ENCODE measurements at regions not wholly inside any gene's neighbourhood (a gene's known extent, or its start where the extent isn't known, plus 50 kb on each side); places are given as distances from the start of the nearest gene placed in this dataset.
"Not testable (repeated sequence)": the region's sequence is repeated elsewhere in the genome, so short reads cannot be mapped to it uniquely, and the experiment has no call there.

DNA sequence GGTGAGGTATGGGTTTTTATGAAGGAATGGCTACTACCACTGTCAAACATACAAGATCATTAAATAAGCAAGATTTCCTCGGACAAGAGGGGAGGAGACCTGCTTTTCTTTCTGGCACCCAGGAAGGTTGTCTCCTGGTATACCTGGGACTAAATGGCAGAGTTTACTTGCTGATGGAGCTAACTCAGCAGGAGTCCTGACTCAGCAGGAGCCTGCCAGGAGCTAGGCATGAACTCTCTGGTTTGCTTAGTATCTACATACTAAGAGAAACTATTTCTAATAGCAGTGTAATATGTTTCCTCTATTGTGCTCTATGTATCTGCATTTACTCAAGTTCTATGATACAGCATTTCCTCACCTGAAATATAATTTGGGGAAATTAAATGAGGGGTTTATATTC lies 404.2 kb downstream of the RSL24D1 start:
- no peaks in the 10 kb centered on the region for H3K9me3 ChIP-seq (ENCODE audit: control insufficient read depth, insufficient read depth, low read depth, low read length)
- no peak for TF ChIP-seq CTCF (conservative IDR thresholded peaks at IDR 0.05 in 1 of 2, IDR thresholded peaks at IDR 0.05 in 1 of 2; ENCODE audit: low read depth in 1 of 2, low read length in 2 of 2)
- no peak for TF ChIP-seq EZH2 (IDR thresholded peaks at IDR 0.05; ENCODE audit: low read length, missing control alignments)
- H3K27me3 ChIP-seq (ENCODE audit: control insufficient read depth, insufficient read depth, low read length), result no peaks in the 10 kb centered on the region
- no peaks in the 10 kb centered on the region for H3K36me3 ChIP-seq (ENCODE audit: control insufficient read depth, insufficient read depth, low read length)
- H3K4me3 ChIP-seq (replicated peaks in 1 of 4; ENCODE audit: control extremely low read depth in 1 of 4, insufficient read depth in 1 of 4, low read depth in 3 of 4, low read length in 4 of 4), result no peak overlapping the region
- no peak for DNase-seq (ENCODE audit: low read depth in 2 of 2)
- H3K4me1 ChIP-seq (ENCODE audit: control insufficient read depth, extremely low read depth, insufficient read depth, low read length), result no peaks in the 10 kb centered on the region
- no peaks in the 10 kb centered on the region for H3K79me2 ChIP-seq (ENCODE audit: control insufficient read depth, insufficient read depth, low read length)
- no peaks in the 10 kb centered on the region for H4K20me1 ChIP-seq (ENCODE audit: control insufficient read depth, extremely low read depth, insufficient read depth, low read length)
- no peak overlapping the region for H2AFZ ChIP-seq (ENCODE audit: low read length)
- H3K4me2 ChIP-seq (ENCODE audit: extremely low read depth, insufficient read depth, low read length), result no peak overlapping the region
- H3K27ac ChIP-seq (ENCODE audit: insufficient read depth, low read length), result no peak overlapping the region
- H3K9ac ChIP-seq (ENCODE audit: insufficient read depth, low read length), result no peak overlapping the region

- no peak for TF ChIP-seq CTCF (conservative IDR thresholded peaks at IDR 0.05 in 1 of 2, IDR thresholded peaks at IDR 0.05 in 1 of 2; ENCODE audit: low read depth in 1 of 2, low read length in 2 of 2)
- no peak for TF ChIP-seq EZH2 (IDR thresholded peaks at IDR 0.05; ENCODE audit: low read length, missing control alignments)
- H3K27me3 ChIP-seq (ENCODE audit: control insufficient read depth, insufficient read depth, low read length), result no peaks in the 10 kb centered on the region
These were observed 406.0 kb downstream of the RSL24D1 start for GRCh38 chr15:54790693-54791092.

DNA sequence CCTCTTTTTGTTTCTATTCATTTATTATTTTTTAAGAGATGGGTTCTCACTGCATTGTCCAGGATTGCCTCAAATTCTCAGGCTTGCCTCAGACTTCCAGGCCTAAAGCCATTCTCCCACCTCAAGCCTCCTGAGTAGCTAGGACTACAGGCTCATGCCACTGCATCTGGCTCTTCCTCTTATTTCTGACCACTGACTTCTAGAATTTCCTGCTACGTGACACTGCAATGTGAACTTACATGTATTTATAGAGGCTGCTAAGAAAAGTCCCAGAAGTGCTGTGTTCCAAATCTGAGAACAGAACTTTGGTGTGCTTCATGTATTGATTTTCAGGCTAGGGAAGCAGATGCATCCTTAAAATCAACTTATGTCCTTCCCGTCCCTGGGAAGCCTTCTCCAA lies 407.4 kb downstream of the RSL24D1 start:
- H3K27me3 ChIP-seq (ENCODE audit: control insufficient read depth, insufficient read depth, low read length), result no peaks in the 10 kb centered on the region
- no peak overlapping the region for H2AFZ ChIP-seq (ENCODE audit: low read length)
- TF ChIP-seq CTCF (conservative IDR thresholded peaks at IDR 0.05 in 1 of 2, IDR thresholded peaks at IDR 0.05 in 1 of 2; ENCODE audit: low read depth in 1 of 2, low read length in 2 of 2) (no peak), EZH2 (IDR thresholded peaks at IDR 0.05; ENCODE audit: low read length, missing control alignments) (no peak)
- no peaks in the 10 kb centered on the region for H3K79me2 ChIP-seq (ENCODE audit: control insufficient read depth, insufficient read depth, low read length)
- H3K4me3 ChIP-seq (replicated peaks in 1 of 4; ENCODE audit: control extremely low read depth in 1 of 4, insufficient read depth in 1 of 4, low read depth in 3 of 4, low read length in 4 of 4), result no peak overlapping the region
- no peaks in the 10 kb centered on the region for H3K4me1 ChIP-seq (ENCODE audit: control insufficient read depth, extremely low read depth, insufficient read depth, low read length)
- H3K27ac ChIP-seq (ENCODE audit: insufficient read depth, low read length), result no peak overlapping the region
- no peak overlapping the region for H3K9ac ChIP-seq (ENCODE audit: insufficient read depth, low read length)
- no peak for DNase-seq (ENCODE audit: low read depth in 2 of 2)
- H3K9me3 ChIP-seq (ENCODE audit: control insufficient read depth, insufficient read depth, low read depth, low read length), result no peaks in the 10 kb centered on the region
- H4K20me1 ChIP-seq (ENCODE audit: control insufficient read depth, extremely low read depth, insufficient read depth, low read length), result no peaks in the 10 kb centered on the region
- H3K36me3 ChIP-seq (ENCODE audit: control insufficient read depth, insufficient read depth, low read length), result no peaks in the 10 kb centered on the region
- no peak overlapping the region for H3K4me2 ChIP-seq (ENCODE audit: extremely low read depth, insufficient read depth, low read length)

More at GRCh38 chr15:54790693-54791092, 406.0 kb downstream of the RSL24D1 start:
- no peak overlapping the region for H3K27ac ChIP-seq (ENCODE audit: insufficient read depth, low read length)
- H3K79me2 ChIP-seq (ENCODE audit: control insufficient read depth, insufficient read depth, low read length), result no peaks in the 10 kb centered on the region
- no peak overlapping the region for H2AFZ ChIP-seq (ENCODE audit: low read length)
- H3K4me2 ChIP-seq (ENCODE audit: extremely low read depth, insufficient read depth, low read length), result no peak overlapping the region
- H3K9me3 ChIP-seq (ENCODE audit: control insufficient read depth, insufficient read depth, low read depth, low read length), result no peaks in the 10 kb centered on the region
- DNase-seq (ENCODE audit: low read depth in 2 of 2), result no peak
- no peaks in the 10 kb centered on the region for H3K4me1 ChIP-seq (ENCODE audit: control insufficient read depth, extremely low read depth, insufficient read depth, low read length)
- no peak overlapping the region for H3K9ac ChIP-seq (ENCODE audit: insufficient read depth, low read length)
- H3K36me3 ChIP-seq (ENCODE audit: control insufficient read depth, insufficient read depth, low read length), result no peaks in the 10 kb centered on the region
- no peaks in the 10 kb centered on the region for H4K20me1 ChIP-seq (ENCODE audit: control insufficient read depth, extremely low read depth, insufficient read depth, low read length)
- H3K4me3 ChIP-seq (replicated peaks in 1 of 4; ENCODE audit: control extremely low read depth in 1 of 4, insufficient read depth in 1 of 4, low read depth in 3 of 4, low read length in 4 of 4), result no peak overlapping the region

DNA sequence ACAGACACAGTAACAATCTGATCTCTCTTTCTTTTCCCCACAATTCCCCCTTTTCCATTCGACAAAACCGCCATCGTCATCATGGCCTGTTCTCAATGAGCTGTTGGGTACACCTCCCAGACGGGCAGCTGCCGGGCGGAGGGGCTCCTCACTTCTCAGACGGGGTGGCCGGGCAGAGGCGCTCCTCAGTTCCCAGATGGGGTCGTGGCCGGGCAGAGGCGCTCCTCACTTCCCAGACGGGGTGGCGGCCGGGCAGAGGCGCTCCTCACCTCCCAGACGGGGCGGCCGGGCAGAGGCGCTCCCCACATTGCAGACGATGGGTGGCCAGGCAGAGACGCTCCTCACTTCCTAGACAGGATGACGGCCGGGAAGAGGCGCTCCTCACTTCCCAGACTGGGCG lies 415.5 kb downstream of the RSL24D1 start:
- H3K4me1 ChIP-seq (ENCODE audit: control insufficient read depth, extremely low read depth, insufficient read depth, low read length); H4K20me1 ChIP-seq (ENCODE audit: control insufficient read depth, extremely low read depth, insufficient read depth, low read length); H3K9ac ChIP-seq (ENCODE audit: insufficient read depth, low read length); H3K27ac ChIP-seq (ENCODE audit: insufficient read depth, low read length); H2AFZ ChIP-seq (ENCODE audit: low read length); H3K36me3 ChIP-seq (ENCODE audit: control insufficient read depth, insufficient read depth, low read length); H3K27me3 ChIP-seq (ENCODE audit: control insufficient read depth, insufficient read depth, low read length); H3K79me2 ChIP-seq (ENCODE audit: control insufficient read depth, insufficient read depth, low read length); H3K4me2 ChIP-seq (ENCODE audit: extremely low read depth, insufficient read depth, low read length); DNase-seq (ENCODE audit: low read depth in 2 of 2); H3K4me3 ChIP-seq (replicated peaks in 1 of 4; ENCODE audit: control extremely low read depth in 1 of 4, insufficient read depth in 1 of 4, low read depth in 3 of 4, low read length in 4 of 4); H3K9me3 ChIP-seq (ENCODE audit: control insufficient read depth, insufficient read depth, low read depth, low read length): not testable (repeated sequence)

Measured in fibroblast of lung (primary cell).